MM.1S (cell line): ENCODE measurements at regions not wholly inside any gene's neighbourhood (a gene's known extent, or its start where the extent isn't known, plus 50 kb on each side); places are given as distances from the start of the nearest gene placed in this dataset.

Experiments used
- DNase-seq: peaks from one replicate; pipeline ENCODE4 v3.0.0-alpha.2; 2015
- H2AFZ ChIP-seq: fragments of 300-600 bp; sonication (generic); 2 replicates; pipeline ENCODE4 v1.6.0; 2016; ENCODE audit warnings: antibody characterized with exemption, low read length
- H3F3A ChIP-seq: fragments of 300-600 bp; sonication (generic); 2 replicates; pipeline ENCODE4 v1.6.1; 2016; ENCODE audit warnings: mild to moderate bottlenecking, antibody characterized with exemption, low read length, moderate library complexity, mixed read lengths; ENCODE audit not compliant: insufficient read depth
- H3K27ac ChIP-seq: fragments of 300-600 bp; sonication (generic); 2 replicates; pipeline ENCODE4 v1.5.1; 2016; ENCODE audit warnings: mild to moderate bottlenecking, low read length
- H3K27me3 ChIP-seq: fragments of 300-600 bp; sonication (generic); replicated peaks from 2 replicates; pipeline ENCODE4 v1.6.0; 2016; ENCODE audit warnings: low read length; ENCODE audit not compliant: insufficient read depth
- H3K36me3 ChIP-seq: fragments of 300-600 bp; sonication (generic); replicated peaks from 2 replicates; pipeline ENCODE4 v1.6.1; 2016; ENCODE audit warnings: mild to moderate bottlenecking, low read length, mixed read lengths; ENCODE audit not compliant: insufficient read depth
- H3K4me1 ChIP-seq: fragments of 300-600 bp; sonication (generic); 2 replicates; pipeline ENCODE4 v1.6.1; 2016; ENCODE audit warnings: low read length, mixed read lengths
- H3K4me2 ChIP-seq: fragments of 300-600 bp; sonication (generic); 2 replicates; pipeline ENCODE4 v1.6.0; 2016; ENCODE audit warnings: low read depth, low read length
- H3K4me3 ChIP-seq: fragments of 300-600 bp; sonication (generic); 2 replicates; pipeline ENCODE4 v1.5.1; 2016; ENCODE audit warnings: low read length, mixed read lengths
- H3K79me2 ChIP-seq: fragments of 300-600 bp; sonication (generic); 2 replicates; pipeline ENCODE4 v1.6.1; 2016; ENCODE audit warnings: mixed run types, low read length, mixed read lengths
- H3K9ac ChIP-seq: fragments of 300-600 bp; sonication (generic); 2 replicates; pipeline ENCODE4 v1.6.1; 2016; ENCODE audit warnings: low read length, mixed read lengths
- H3K9me2 ChIP-seq: fragments of 300-600 bp; sonication (generic); replicated peaks from 2 replicates; pipeline ENCODE4 v1.6.1; 2016; ENCODE audit warnings: mild to moderate bottlenecking, low read length, mixed read lengths; ENCODE audit not compliant: insufficient read depth
- H3K9me3 ChIP-seq: fragments of 300-600 bp; sonication (generic); replicated peaks from 2 replicates; pipeline ENCODE4 v1.6.1; 2016; ENCODE audit warnings: mild to moderate bottlenecking, low read length, mixed read lengths; ENCODE audit not compliant: insufficient read depth
- H4K20me1 ChIP-seq: fragments of 300-600 bp; sonication (generic); 2 replicates; pipeline ENCODE4 v1.6.1; 2016; ENCODE audit warnings: mild to moderate bottlenecking, low read length, moderate library complexity, mixed read lengths; ENCODE audit not compliant: insufficient read depth
- CTCF ChIP-seq: fragments of 300-600 bp; sonication (generic); IDR thresholded peaks from 2 replicates; pipeline ENCODE4 v1.5.1; 2016; ENCODE audit warnings: antibody characterized with exemption, low read length, mixed read lengths
- EZH2 ChIP-seq: fragments of 300-600 bp; sonication (generic); optimal IDR thresholded peaks from 2 replicates; pipeline ENCODE3; 2017; ENCODE audit warnings: low read depth, mild to moderate bottlenecking, antibody characterized with exemption, low read length, mixed read lengths
- EZH2phosphoT487 ChIP-seq: fragments of 300-600 bp; sonication (generic); IDR thresholded peaks from 2 replicates; pipeline ENCODE4 v1.6.1; 2018; ENCODE audit warnings: antibody characterized with exemption, low read length

DNA sequence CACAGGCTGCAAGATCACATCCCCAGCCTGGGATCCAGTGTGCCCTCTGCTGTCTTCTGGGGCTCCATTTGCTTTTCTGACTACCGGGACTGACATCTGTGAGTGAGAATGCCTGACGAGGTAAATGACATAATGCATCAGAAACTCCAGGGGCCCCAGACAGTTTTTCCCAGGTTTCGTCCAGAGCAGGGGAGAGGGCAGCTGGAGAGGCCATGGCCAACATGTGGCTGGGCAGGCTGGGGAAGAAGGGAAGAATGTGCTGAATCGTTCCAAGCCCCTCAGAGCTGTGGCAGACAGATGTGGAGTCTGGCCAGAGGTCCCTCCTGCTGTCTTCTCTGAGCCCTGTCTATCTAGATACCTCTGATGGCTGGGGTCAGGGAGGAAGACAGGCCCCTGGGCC, 163.9 kb downstream of the TRIM29 start:
- Histone ChIP-seq H3K4me3 (no peak overlapping the region), H3K4me1 (no peaks in the 10 kb centered on the region), H3K9ac (no peak overlapping the region), H3F3A (no peaks in the 10 kb centered on the region), H3K4me2 (no peak overlapping the region), H2AFZ (no peak overlapping the region), H3K9me3 (no peaks in the 10 kb centered on the region), H3K36me3 (no peaks in the 10 kb centered on the region), H3K27me3 (no peaks in the 10 kb centered on the region; the same call in 1 of the 2 replicates), H3K9me2 (no peaks in the 10 kb centered on the region), H3K27ac (no peak overlapping the region), H4K20me1 (no peaks in the 10 kb centered on the region), H3K79me2 (no peaks in the 10 kb centered on the region)
- DNase-seq: no peak
- TF ChIP-seq CTCF (no peak), EZH2 (no peak), EZH2phosphoT487 (no peak)

- Histone ChIP-seq H3K4me3 (no peak overlapping the region), H3K4me2 (no peak overlapping the region), H3K79me2 (no peaks in the 10 kb centered on the region), H2AFZ (no peak overlapping the region), H4K20me1 (no peaks in the 10 kb centered on the region), H3K27me3 (no peaks in the 10 kb centered on the region), H3K4me1 (no peaks in the 10 kb centered on the region), H3K9ac (no peak overlapping the region), H3K9me3 (no peaks in the 10 kb centered on the region), H3K9me2 (no peaks in the 10 kb centered on the region), H3K36me3 (no peaks in the 10 kb centered on the region), H3K27ac (no peak overlapping the region), H3F3A (no peaks in the 10 kb centered on the region)
- TF ChIP-seq EZH2: no peak
- TF ChIP-seq EZH2phosphoT487: no peak
- TF ChIP-seq CTCF: no peak
- DNase-seq: no peak
Observed at GRCh38 chr11:119972281-119972680, 165.6 kb downstream of the TRIM29 start.

- Histone ChIP-seq H3K4me3 (no peak overlapping the region), H3K9me3 (no peaks in the 10 kb centered on the region), H4K20me1 (no peaks in the 10 kb centered on the region), H3K27me3 (no peaks in the 10 kb centered on the region), H3K9ac (no peak overlapping the region), H3K27ac (no peak overlapping the region), H3K36me3 (no peaks in the 10 kb centered on the region), H3K79me2 (no peaks in the 10 kb centered on the region), H3F3A (no peaks in the 10 kb centered on the region), H3K4me1 (no peaks in the 10 kb centered on the region), H2AFZ (no peak overlapping the region), H3K9me2 (no peaks in the 10 kb centered on the region), H3K4me2 (no peak overlapping the region)
- TF ChIP-seq EZH2: no peak
- TF ChIP-seq EZH2phosphoT487: no peak
- TF ChIP-seq CTCF: no peak
- DNase-seq: no peak
Observed at GRCh38 chr11:119970555-119971304, 167.2 kb downstream of the TRIM29 start.
